ENCODE measurements at regions not wholly inside any gene's neighbourhood (a gene's known extent, or its start where the extent isn't known, plus 50 kb on each side); places are given as distances from the start of the nearest gene placed in this dataset.

GRCh38 chr11:109112261-109112660, 309.7 kb upstream of the C11orf87 start:
- Histone ChIP-seq H3K9me3 (no peaks in the 10 kb centered on the region), H3K36me3 (no peaks in the 10 kb centered on the region), H3K4me3 (ENCODE audit: low read depth, low read length) (no peak overlapping the region), H3K4me1 (peaks cover 12% of the 10 kb centered on the region; the same call in 1 of the 2 replicates), H3K27me3 (no peaks in the 10 kb centered on the region)
- no peak for DNase-seq
- no peak for TF ChIP-seq CTCF (IDR thresholded peaks at IDR 0.05; ENCODE audit: low read depth, low read length)

- Histone ChIP-seq H3K27me3 (no peaks in the 10 kb centered on the region), H3K4me1 (peaks cover 12% of the 10 kb centered on the region; the same call in 1 of the 2 replicates), H3K4me3 (ENCODE audit: low read depth, low read length) (no peak overlapping the region), H3K36me3 (no peaks in the 10 kb centered on the region), H3K9me3 (no peaks in the 10 kb centered on the region)
- peak; percentile 60 for DNase-seq
- TF ChIP-seq CTCF (IDR thresholded peaks at IDR 0.05; ENCODE audit: low read depth, low read length) = no peak
Measured at GRCh38 chr11:109112821-109113280, 309.1 kb upstream of the C11orf87 start.

- no peaks in the 10 kb centered on the region for H3K36me3 ChIP-seq
- no peaks in the 10 kb centered on the region for H3K9me3 ChIP-seq
- H3K27me3 ChIP-seq = no peaks in the 10 kb centered on the region
- no peak for DNase-seq
- peaks cover 4% of the 10 kb centered on the region; the same call in 1 of the 2 replicates for H3K4me1 ChIP-seq
- TF ChIP-seq CTCF (IDR thresholded peaks at IDR 0.05; ENCODE audit: low read depth, low read length) = no peak
- no peak overlapping the region for H3K4me3 ChIP-seq (ENCODE audit: low read depth, low read length)
Measured at GRCh38 chr11:109120341-109120740, 301.6 kb upstream of the C11orf87 start.

GRCh38 chr11:109121173-109121932, 300.6 kb upstream of the C11orf87 start:
- peaks cover 4% of the 10 kb centered on the region; the same call in 1 of the 2 replicates for H3K4me1 ChIP-seq
- no peak overlapping the region for H3K4me3 ChIP-seq (ENCODE audit: low read depth, low read length)
- H3K36me3 ChIP-seq = no peaks in the 10 kb centered on the region
- peak; percentile 17 for DNase-seq
- H3K27me3 ChIP-seq = no peaks in the 10 kb centered on the region
- no peaks in the 10 kb centered on the region for H3K9me3 ChIP-seq
- TF ChIP-seq CTCF (IDR thresholded peaks at IDR 0.05; ENCODE audit: low read depth, low read length) = no peak

- no peak for TF ChIP-seq CTCF (IDR thresholded peaks at IDR 0.05; ENCODE audit: low read depth, low read length)
- no peak overlapping the region for H3K4me3 ChIP-seq (ENCODE audit: low read depth, low read length)
- H3K4me1 ChIP-seq = peaks cover 4% of the 10 kb centered on the region; the same call in 1 of the 2 replicates
- no peak for DNase-seq
- no peaks in the 10 kb centered on the region for H3K36me3 ChIP-seq
- no peaks in the 10 kb centered on the region for H3K27me3 ChIP-seq
- no peaks in the 10 kb centered on the region for H3K9me3 ChIP-seq
Measured at GRCh38 chr11:109123816-109124787, 297.9 kb upstream of the C11orf87 start.

Measured in BE2C (cell line).